ENCODE measurements at regions not wholly inside any gene's neighbourhood (a gene's known extent, or its start where the extent isn't known, plus 50 kb on each side); places are given as distances from the start of the nearest gene placed in this dataset.
"Not testable (repeated sequence)": the region's sequence is repeated elsewhere in the genome, so short reads cannot be mapped to it uniquely, and the experiment has no call there.

GRCh38 chr5:113748403-113748802 is 234.9 kb downstream of the YTHDC2 start:
- ATAC-seq (ENCODE audit: low read depth) = no peak
- Histone ChIP-seq H3K79me2 (ENCODE audit: control insufficient read depth, insufficient read depth, low read length) (no peaks in the 10 kb centered on the region), H3K4me3 (ENCODE audit: control extremely low read depth in 1 of 5, extremely low read depth in 1 of 5, insufficient read depth in 1 of 5, low read depth in 2 of 5, low read length in 4 of 5) (no peak overlapping the region), H3K36me3 (replicated peaks in 1 of 2; ENCODE audit: control extremely low read depth in 1 of 2, control insufficient read depth in 1 of 2, extremely low read depth in 1 of 2, insufficient read depth in 2 of 2, low read length in 1 of 2) (no peaks in the 10 kb centered on the region), H3K27me3 (replicated peaks in 1 of 4; ENCODE audit: control extremely low read depth in 1 of 4, control insufficient read depth in 3 of 4, insufficient read depth in 4 of 4, low read length in 3 of 4) (no peaks in the 10 kb centered on the region), H3K9me3 (ENCODE audit: control extremely low read depth in 1 of 3, control insufficient read depth in 2 of 3, insufficient read depth in 1 of 3, low read length in 2 of 3) (no peaks in the 10 kb centered on the region), H3K27ac (ENCODE audit: low read length in 2 of 2) (no peak overlapping the region), H3K4me2 (replicated peaks; ENCODE audit: low read depth, low read length, poor library complexity, severe bottlenecking) (no peak overlapping the region), H4K20me1 (ENCODE audit: control insufficient read depth, insufficient read depth, low read length, poor library complexity, severe bottlenecking) (no peaks in the 10 kb centered on the region), H2AFZ (ENCODE audit: insufficient read depth, low read depth, low read length, poor library complexity, severe bottlenecking) (no peak overlapping the region), H3K9ac (ENCODE audit: low read length) (no peak overlapping the region), H3K4me1 (ENCODE audit: control insufficient read depth in 2 of 2, insufficient read depth in 2 of 2, low read length in 2 of 2) (no peaks in the 10 kb centered on the region)
- ChIA-PET POLR2A (no interaction called here), CTCF (interaction anchor here (0.7 kb wide), 1 partner anchor 25 kb away, joined by 3 read pairs; no protein-coding TSS in a partner anchor)
- no peak overlapping the region for H3K27ac Mint-ChIP-seq
- WGBS (ENCODE audit: insufficient coverage) = 29% methylated on average over 1 of the region's 2 CpGs
- intact Hi-C loops (cut with micrococcal nuclease) = no loop called here
- no peak for DNase-seq
- H3K9me3 Mint-ChIP-seq (ENCODE audit: insufficient read depth) = no peaks in the 10 kb centered on the region
- TF ChIP-seq CTCF (IDR thresholded peaks at IDR 0.05) (no peak), EZH2 (IDR thresholded peaks at IDR 0.05; ENCODE audit: borderline replicate concordance, insufficient read depth, low read depth, low read length, poor library complexity, severe bottlenecking) (no peak)
- no peaks in the 10 kb centered on the region for H3K27me3 Mint-ChIP-seq
- H3K4me3 Mint-ChIP-seq = no peak overlapping the region
- no peaks in the 10 kb centered on the region for H3K4me1 Mint-ChIP-seq

- Histone ChIP-seq H3K9me3 (ENCODE audit: control extremely low read depth in 1 of 3, control insufficient read depth in 2 of 3, insufficient read depth in 1 of 3, low read length in 2 of 3) (no peaks in the 10 kb centered on the region), H2AFZ (ENCODE audit: insufficient read depth, low read depth, low read length, poor library complexity, severe bottlenecking) (no peak overlapping the region), H3K4me2 (replicated peaks; ENCODE audit: low read depth, low read length, poor library complexity, severe bottlenecking) (no peak overlapping the region), H3K27ac (ENCODE audit: low read length in 2 of 2) (no peak overlapping the region), H3K4me1 (ENCODE audit: control insufficient read depth in 2 of 2, insufficient read depth in 2 of 2, low read length in 2 of 2) (no peaks in the 10 kb centered on the region), H3K27me3 (replicated peaks in 1 of 4; ENCODE audit: control extremely low read depth in 1 of 4, control insufficient read depth in 3 of 4, insufficient read depth in 4 of 4, low read length in 3 of 4) (no peaks in the 10 kb centered on the region), H3K79me2 (ENCODE audit: control insufficient read depth, insufficient read depth, low read length) (no peaks in the 10 kb centered on the region), H4K20me1 (ENCODE audit: control insufficient read depth, insufficient read depth, low read length, poor library complexity, severe bottlenecking) (no peaks in the 10 kb centered on the region), H3K36me3 (replicated peaks in 1 of 2; ENCODE audit: control extremely low read depth in 1 of 2, control insufficient read depth in 1 of 2, extremely low read depth in 1 of 2, insufficient read depth in 2 of 2, low read length in 1 of 2) (no peaks in the 10 kb centered on the region), H3K4me3 (ENCODE audit: control extremely low read depth in 1 of 5, extremely low read depth in 1 of 5, insufficient read depth in 1 of 5, low read depth in 2 of 5, low read length in 4 of 5) (no peak overlapping the region), H3K9ac (ENCODE audit: low read length) (no peak overlapping the region)
- no peak overlapping the region for H3K27ac Mint-ChIP-seq
- no peak overlapping the region for H3K4me3 Mint-ChIP-seq
- CTCF ChIA-PET = no interaction called here
- H3K4me1 Mint-ChIP-seq = no peaks in the 10 kb centered on the region
- TF ChIP-seq CTCF (IDR thresholded peaks at IDR 0.05) (no peak), EZH2 (IDR thresholded peaks at IDR 0.05; ENCODE audit: borderline replicate concordance, insufficient read depth, low read depth, low read length, poor library complexity, severe bottlenecking) (no peak)
- H3K27me3 Mint-ChIP-seq = no peaks in the 10 kb centered on the region
- WGBS (ENCODE audit: insufficient coverage) = no CpG with 5 or more reads among the region's 1 CpG
- H3K9me3 Mint-ChIP-seq (ENCODE audit: insufficient read depth) = no peaks in the 10 kb centered on the region
- no peak for DNase-seq
- no peak for ATAC-seq (ENCODE audit: low read depth)
- POLR2A ChIA-PET = no interaction called here
- intact Hi-C loops (cut with micrococcal nuclease) = no loop called here
Observed at GRCh38 chr5:113749334-113749733, 235.8 kb downstream of the YTHDC2 start.

DNA sequence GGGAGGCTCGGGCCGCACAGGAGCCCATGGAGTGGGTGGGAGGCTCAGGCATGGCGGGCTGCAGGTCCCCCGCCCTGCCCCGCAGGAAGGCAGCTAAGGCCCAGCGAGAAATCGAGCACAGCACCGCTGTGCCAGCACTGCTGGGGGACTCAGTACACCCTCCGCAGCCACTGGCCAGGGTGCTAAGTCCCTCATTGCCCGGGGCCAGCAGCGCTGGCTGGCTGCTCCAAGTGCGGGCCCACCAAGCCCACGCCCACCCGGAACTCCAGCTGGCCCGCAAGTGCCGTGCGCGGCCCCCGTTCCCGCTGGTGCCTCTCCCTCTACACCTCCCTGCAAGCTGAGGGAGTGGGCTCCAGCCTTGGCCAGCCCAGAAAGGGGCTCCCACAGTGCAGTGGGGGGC is 239.7 kb downstream of the YTHDC2 start:
- H3K27ac Mint-ChIP-seq; H3K4me1 Mint-ChIP-seq; H3K27ac ChIP-seq (ENCODE audit: low read length in 2 of 2); H3K27me3 ChIP-seq (replicated peaks in 1 of 4; ENCODE audit: control extremely low read depth in 1 of 4, control insufficient read depth in 3 of 4, insufficient read depth in 4 of 4, low read length in 3 of 4); H3K9me3 ChIP-seq (ENCODE audit: control extremely low read depth in 1 of 3, control insufficient read depth in 2 of 3, insufficient read depth in 1 of 3, low read length in 2 of 3); H3K9ac ChIP-seq (ENCODE audit: low read length); H3K79me2 ChIP-seq (ENCODE audit: control insufficient read depth, insufficient read depth, low read length); H3K9me3 Mint-ChIP-seq (ENCODE audit: insufficient read depth); H4K20me1 ChIP-seq (ENCODE audit: control insufficient read depth, insufficient read depth, low read length, poor library complexity, severe bottlenecking); H2AFZ ChIP-seq (ENCODE audit: insufficient read depth, low read depth, low read length, poor library complexity, severe bottlenecking); H3K4me3 Mint-ChIP-seq; CTCF ChIA-PET; ATAC-seq (ENCODE audit: low read depth); intact Hi-C loops (cut with micrococcal nuclease); H3K4me1 ChIP-seq (ENCODE audit: control insufficient read depth in 2 of 2, insufficient read depth in 2 of 2, low read length in 2 of 2); DNase-seq; H3K27me3 Mint-ChIP-seq; POLR2A ChIA-PET; H3K4me3 ChIP-seq (ENCODE audit: control extremely low read depth in 1 of 5, extremely low read depth in 1 of 5, insufficient read depth in 1 of 5, low read depth in 2 of 5, low read length in 4 of 5); H3K36me3 ChIP-seq (replicated peaks in 1 of 2; ENCODE audit: control extremely low read depth in 1 of 2, control insufficient read depth in 1 of 2, extremely low read depth in 1 of 2, insufficient read depth in 2 of 2, low read length in 1 of 2); H3K4me2 ChIP-seq (replicated peaks; ENCODE audit: low read depth, low read length, poor library complexity, severe bottlenecking): not testable (repeated sequence)
- WGBS (ENCODE audit: insufficient coverage) = 97% methylated on average over 15 of the region's 20 CpGs

All from B cell (primary cell).